ENCODE measurements at regions not wholly inside any gene's neighbourhood (a gene's known extent, or its start where the extent isn't known, plus 50 kb on each side); places are given as distances from the start of the nearest gene placed in this dataset.

GRCh38 chr9:90102292-90102901 lies 497.6 kb downstream of the GADD45G start:
- Histone ChIP-seq H3K36me3 (ENCODE audit: control insufficient read depth in 1 of 2, insufficient read depth in 2 of 2, low read length in 2 of 2) (no peaks in the 10 kb centered on the region), H2AFZ (ENCODE audit: low read depth, low read length, poor library complexity, severe bottlenecking) (peak overlapping the region; percentile 89), H3K79me2 (ENCODE audit: insufficient read depth, low read length) (no peaks in the 10 kb centered on the region), H4K20me1 (ENCODE audit: insufficient read depth) (no peaks in the 10 kb centered on the region), H3K4me1 (ENCODE audit: control insufficient read depth in 1 of 2, insufficient read depth in 2 of 2, low read length in 2 of 2) (peaks cover 6 to 9% of the 10 kb centered on the region in 2 experiments; a peak in 2 of 4 replicates), H3K9ac (ENCODE audit: low read length) (no peak overlapping the region), H3K27ac (ENCODE audit: low read depth, low read length) (no peak overlapping the region), H3K4me3 (replicated peaks in 1 of 2; ENCODE audit: low read depth in 1 of 2, low read length in 2 of 2) (no peak overlapping the region), H3K4me2 (ENCODE audit: low read length) (peak overlapping the region; percentile 30; the same call in 1 of the 2 replicates), H3K9me3 (ENCODE audit: control insufficient read depth in 1 of 2, insufficient read depth in 1 of 2, low read depth in 1 of 2, low read length in 2 of 2) (no peaks in the 10 kb centered on the region), H3K27me3 (ENCODE audit: insufficient read depth, low read length) (0 out of 2 replicates have a peak, but pooled peaks cover 10% of the 10 kb centered on the region), H3K9me2 (ENCODE audit: insufficient read depth) (no peaks in the 10 kb centered on the region)
- ATAC-seq, result peak; percentile 99
- ChIA-PET POLR2A (interaction anchor here (0.9 to 2.2 kb wide), 2 partner anchors 499 to 527 kb away, joined by 3 to 10 read pairs; no protein-coding TSS in a partner anchor), RAD21 (ENCODE audit: low non-redundant PET in 1 of 2, low total read pairs in 2 of 2, uncharacterized antibody in 2 of 2, unreplicated experiment in 2 of 2) (interaction anchor here (0.6 to 1.9 kb wide), 10 partner anchors 475 to 526 kb away, joined by 3 to 9 read pairs (median 4); no protein-coding TSS in a partner anchor), CTCF (interaction anchor here (0.6 to 4.9 kb wide), 8 partner anchors 9 to 653 kb away, joined by 3 to 297 read pairs (median 4); partner anchors contain the start of gene GADD45G)
- intact Hi-C loops (cut with micrococcal nuclease), result loop anchor here (1.0 to 10.0 kb wide), 4 partner anchors 183 to 788 kb away; partner anchors contain the start of genes CKS2 and SECISBP2
- no TSS peak for BruUV-seq (replicated peaks)
- TF ChIP-seq RAD21 (IDR thresholded peaks at IDR 0.05; ENCODE audit: low read depth) (peak; percentile 92), ZNF274 (IDR thresholded peaks at IDR 0.05; ENCODE audit: low read depth, low read length) (no peak), ZBTB33 (IDR thresholded peaks at IDR 0.05; ENCODE audit: extremely low read depth, insufficient replicate concordance, low read length) (no peak), ELF1 (IDR thresholded peaks at IDR 0.05; ENCODE audit: borderline replicate concordance, low read depth) (no peak), EGR1 (IDR thresholded peaks at IDR 0.05; ENCODE audit: low read depth) (no peak), ATF3 (IDR thresholded peaks at IDR 0.05) (no peak), CBX3 (IDR thresholded peaks at IDR 0.05; ENCODE audit: low read depth) (peak; percentile 70; the same call in 1 of the 2 replicates), CEBPB (IDR thresholded peaks at IDR 0.05; ENCODE audit: low read depth) (no peak), EZH2 (IDR thresholded peaks at IDR 0.05) (no peak)
- TF ChIP-seq, protein P1, sequence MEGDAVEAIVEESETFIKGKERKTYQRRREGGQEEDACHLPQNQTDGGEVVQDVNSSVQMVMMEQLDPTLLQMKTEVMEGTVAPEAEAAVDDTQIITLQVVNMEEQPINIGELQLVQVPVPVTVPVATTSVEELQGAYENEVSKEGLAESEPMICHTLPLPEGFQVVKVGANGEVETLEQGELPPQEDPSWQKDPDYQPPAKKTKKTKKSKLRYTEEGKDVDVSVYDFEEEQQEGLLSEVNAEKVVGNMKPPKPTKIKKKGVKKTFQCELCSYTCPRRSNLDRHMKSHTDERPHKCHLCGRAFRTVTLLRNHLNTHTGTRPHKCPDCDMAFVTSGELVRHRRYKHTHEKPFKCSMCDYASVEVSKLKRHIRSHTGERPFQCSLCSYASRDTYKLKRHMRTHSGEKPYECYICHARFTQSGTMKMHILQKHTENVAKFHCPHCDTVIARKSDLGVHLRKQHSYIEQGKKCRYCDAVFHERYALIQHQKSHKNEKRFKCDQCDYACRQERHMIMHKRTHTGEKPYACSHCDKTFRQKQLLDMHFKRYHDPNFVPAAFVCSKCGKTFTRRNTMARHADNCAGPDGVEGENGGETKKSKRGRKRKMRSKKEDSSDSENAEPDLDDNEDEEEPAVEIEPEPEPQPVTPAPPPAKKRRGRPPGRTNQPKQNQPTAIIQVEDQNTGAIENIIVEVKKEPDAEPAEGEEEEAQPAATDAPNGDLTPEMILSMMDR (IDR thresholded peaks at IDR 0.05 in 2 of 3, conservative IDR thresholded peaks at IDR 0.05 in 1 of 3; ENCODE audit: borderline replicate concordance in 1 of 3, insufficient read depth in 1 of 3, low read depth in 2 of 3, low read length in 2 of 3), result peak; percentile 78 to 85 (median 80)
- TF ChIP-seq, protein P2, sequence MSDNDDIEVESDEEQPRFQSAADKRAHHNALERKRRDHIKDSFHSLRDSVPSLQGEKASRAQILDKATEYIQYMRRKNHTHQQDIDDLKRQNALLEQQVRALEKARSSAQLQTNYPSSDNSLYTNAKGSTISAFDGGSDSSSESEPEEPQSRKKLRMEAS (IDR thresholded peaks at IDR 0.05), result peak; percentile 85
- DNase-seq (ENCODE audit: low read depth, low spot score), result peak; percentile 90
